SK-N-SH treated with all-trans-retinoic acid at 6 μM for 48 hours (cell line): ENCODE measurements at regions not wholly inside any gene's neighbourhood (a gene's known extent, or its start where the extent isn't known, plus 50 kb on each side); places are given as distances from the start of the nearest gene placed in this dataset.

Source experiments
- ARNTL ChIP-seq: fragments of 450-650 bp; formaldehyde crosslinking; IDR thresholded peaks from 2 replicates; pipeline ENCODE4 v1.5.0; 2020; ENCODE audit warnings: low read depth, mild to moderate bottlenecking, moderate library complexity, borderline replicate concordance
- BACH2 ChIP-seq: fragments of 250-450 bp; sonication (Bioruptor Pico); IDR thresholded peaks from 2 replicates; pipeline ENCODE4 v1.9.0; 2021; ENCODE audit warnings: mild to moderate bottlenecking, borderline replicate concordance
- CREB5 ChIP-seq: fragments of 250-450 bp; sonication (Bioruptor Pico); IDR thresholded peaks from 2 replicates; pipeline ENCODE4 v1.5.1; 2020; ENCODE audit warnings: low read depth, mild to moderate bottlenecking, moderate library complexity
- PATZ1 ChIP-seq: fragments of 250-450 bp; sonication (Bioruptor Pico); IDR thresholded peaks from 2 replicates; pipeline ENCODE4 v1.8.0; 2020; ENCODE audit warnings: mild to moderate bottlenecking, moderate library complexity, borderline replicate concordance
- TOX ChIP-seq: fragments of 250-450 bp; sonication (Bioruptor Pico); IDR thresholded peaks from 2 replicates; pipeline ENCODE4 v1.8.0; 2021; ENCODE audit warnings: mild to moderate bottlenecking, moderate library complexity, borderline replicate concordance
- ZFP3 ChIP-seq: fragments of 250-450 bp; sonication (Bioruptor Pico); IDR thresholded peaks from 2 replicates; pipeline ENCODE4 v1.5.0; 2020; ENCODE audit warnings: mild to moderate bottlenecking, moderate library complexity
- ZNF565 ChIP-seq: fragments of 450-650 bp; formaldehyde crosslinking; conservative IDR thresholded peaks from 2 replicates; pipeline ENCODE4 v1.5.0; 2020; ENCODE audit warnings: low read depth, mild to moderate bottlenecking, moderate library complexity
- TF ChIP-seq, protein P1 (sequence below): fragments of 250-450 bp; sonication (Bioruptor Pico); IDR thresholded peaks from 2 replicates; pipeline ENCODE4 v1.5.1; 2021; ENCODE audit warnings: mild to moderate bottlenecking, moderate library complexity

GRCh38 chr5:62702126-62702525 lies 123.5 kb downstream of the LRRC70 start:
- TF ChIP-seq ARNTL (no peak), CREB5 (CRISPR knock-in tag) (no peak), ZFP3 (CRISPR knock-in tag) (no peak), TOX (no peak), ZNF565 (CRISPR knock-in tag) (no peak), BACH2 (CRISPR knock-in tag) (no peak), PATZ1 (CRISPR knock-in tag) (no peak)
- TF ChIP-seq, protein P1, sequence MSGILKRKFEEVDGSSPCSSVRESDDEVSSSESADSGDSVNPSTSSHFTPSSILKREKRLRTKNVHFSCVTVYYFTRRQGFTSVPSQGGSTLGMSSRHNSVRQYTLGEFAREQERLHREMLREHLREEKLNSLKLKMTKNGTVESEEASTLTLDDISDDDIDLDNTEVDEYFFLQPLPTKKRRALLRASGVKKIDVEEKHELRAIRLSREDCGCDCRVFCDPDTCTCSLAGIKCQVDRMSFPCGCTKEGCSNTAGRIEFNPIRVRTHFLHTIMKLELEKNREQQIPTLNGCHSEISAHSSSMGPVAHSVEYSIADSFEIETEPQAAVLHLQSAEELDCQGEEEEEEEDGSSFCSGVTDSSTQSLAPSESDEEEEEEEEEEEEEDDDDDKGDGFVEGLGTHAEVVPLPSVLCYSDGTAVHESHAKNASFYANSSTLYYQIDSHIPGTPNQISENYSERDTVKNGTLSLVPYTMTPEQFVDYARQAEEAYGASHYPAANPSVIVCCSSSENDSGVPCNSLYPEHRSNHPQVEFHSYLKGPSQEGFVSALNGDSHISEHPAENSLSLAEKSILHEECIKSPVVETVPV (CRISPR knock-in tag): no peak
